PC-3 (cell line): ENCODE measurements at regions not wholly inside any gene's neighbourhood (a gene's known extent, or its start where the extent isn't known, plus 50 kb on each side); places are given as distances from the start of the nearest gene placed in this dataset.

Experiments
- EZH2 ChIP-seq: fragments of 300-600 bp; sonication (generic); IDR thresholded peaks from one replicate; pipeline ENCODE4 v1.6.1; 2017; ENCODE audit warnings: antibody characterized with exemption, mild to moderate bottlenecking, low read length; ENCODE audit not compliant: unreplicated experiment
- EZH2phosphoT487 ChIP-seq: fragments of 300-600 bp; sonication (generic); IDR thresholded peaks from 2 replicates; pipeline ENCODE4 v1.6.1; 2018; ENCODE audit warnings: mild to moderate bottlenecking, antibody characterized with exemption, low read length, borderline replicate concordance
- TF ChIP-seq, protein P1 (sequence below): fragments of 300-600 bp; sonication (generic); conservative IDR thresholded peaks from 2 replicates; pipeline ENCODE4 v1.5.1; 2017; ENCODE audit warnings: antibody characterized with exemption, low read depth, mild to moderate bottlenecking, low read length

DNA sequence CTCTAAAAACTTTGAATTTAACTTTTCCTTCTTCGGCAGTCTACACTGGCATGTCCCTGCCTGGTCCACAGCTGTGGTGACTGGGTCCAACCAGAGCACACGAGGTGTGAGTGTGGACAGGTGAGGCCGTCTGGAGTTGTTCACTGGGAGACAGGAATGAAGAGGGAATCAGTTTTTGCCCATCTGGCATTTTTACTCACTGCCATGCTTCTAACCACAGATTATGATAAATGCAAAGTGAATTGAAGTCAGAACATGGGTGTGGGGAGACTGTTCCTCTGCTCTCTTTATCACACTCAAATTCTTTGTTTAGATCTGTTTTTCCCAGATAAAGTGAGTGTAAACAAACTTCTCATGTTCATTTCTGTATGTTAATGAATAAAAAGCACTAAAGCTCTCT is 54.7 kb upstream of the PIEZO2 start:
- no peak for TF ChIP-seq EZH2
- TF ChIP-seq, protein P1, sequence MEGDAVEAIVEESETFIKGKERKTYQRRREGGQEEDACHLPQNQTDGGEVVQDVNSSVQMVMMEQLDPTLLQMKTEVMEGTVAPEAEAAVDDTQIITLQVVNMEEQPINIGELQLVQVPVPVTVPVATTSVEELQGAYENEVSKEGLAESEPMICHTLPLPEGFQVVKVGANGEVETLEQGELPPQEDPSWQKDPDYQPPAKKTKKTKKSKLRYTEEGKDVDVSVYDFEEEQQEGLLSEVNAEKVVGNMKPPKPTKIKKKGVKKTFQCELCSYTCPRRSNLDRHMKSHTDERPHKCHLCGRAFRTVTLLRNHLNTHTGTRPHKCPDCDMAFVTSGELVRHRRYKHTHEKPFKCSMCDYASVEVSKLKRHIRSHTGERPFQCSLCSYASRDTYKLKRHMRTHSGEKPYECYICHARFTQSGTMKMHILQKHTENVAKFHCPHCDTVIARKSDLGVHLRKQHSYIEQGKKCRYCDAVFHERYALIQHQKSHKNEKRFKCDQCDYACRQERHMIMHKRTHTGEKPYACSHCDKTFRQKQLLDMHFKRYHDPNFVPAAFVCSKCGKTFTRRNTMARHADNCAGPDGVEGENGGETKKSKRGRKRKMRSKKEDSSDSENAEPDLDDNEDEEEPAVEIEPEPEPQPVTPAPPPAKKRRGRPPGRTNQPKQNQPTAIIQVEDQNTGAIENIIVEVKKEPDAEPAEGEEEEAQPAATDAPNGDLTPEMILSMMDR: no peak
- no peak for TF ChIP-seq EZH2phosphoT487
